Adrenal gland (tissue), 5 donors: ENCODE measurements at regions not wholly inside any gene's neighbourhood (a gene's known extent, or its start where the extent isn't known, plus 50 kb on each side); places are given as distances from the start of the nearest gene placed in this dataset.

Experiments
- CTCF ChIP-seq, 6 experiments: fragments of 450-650 bp in 4 of 6; fragments of 200-600 bp in 2 of 6; sonication (generic) in 1 of 6; IDR thresholded peaks; 1 replicate in 5 of 6; 2 replicates in 1 of 6; pipeline versions ENCODE4 v1.5.1 to v1.8.0; 2016 to 2021; ENCODE audit warnings: antibody characterized with exemption in 6 of 6, mild to moderate bottlenecking in 2 of 6, moderate library complexity in 1 of 6
- POLR2A ChIP-seq, 2 donors: fragments of 450-650 bp; IDR thresholded peaks; one replicate each; pipeline ENCODE4 v1.6.1; 2017; ENCODE audit warnings: antibody characterized with exemption in 2 of 2, mild to moderate bottlenecking in 2 of 2, moderate library complexity in 1 of 2
- donor health status: DM: no; HTN: no; CAD: no.

GRCh38 chr5:13516195-13516594, 428.3 kb downstream of the DNAH5 start:
- TF ChIP-seq CTCF (IDR thresholded peaks at IDR 0.05) = no peak
- no peak for TF ChIP-seq POLR2A (IDR thresholded peaks at IDR 0.05)
